NCI-H2171 treated with DMSO at 0.1 percent for 48 hours (cell line): ENCODE measurements at regions not wholly inside any gene's neighbourhood (a gene's known extent, or its start where the extent isn't known, plus 50 kb on each side); places are given as distances from the start of the nearest gene placed in this dataset.
A peak's percentile ranks its signal among the peaks of the same experiment; 100 is the strongest.

Experiments used
- DNase-seq: peaks from one replicate; lab custom pipeline; 2025; lab: John Stamatoyannopoulos, UW

DNA sequence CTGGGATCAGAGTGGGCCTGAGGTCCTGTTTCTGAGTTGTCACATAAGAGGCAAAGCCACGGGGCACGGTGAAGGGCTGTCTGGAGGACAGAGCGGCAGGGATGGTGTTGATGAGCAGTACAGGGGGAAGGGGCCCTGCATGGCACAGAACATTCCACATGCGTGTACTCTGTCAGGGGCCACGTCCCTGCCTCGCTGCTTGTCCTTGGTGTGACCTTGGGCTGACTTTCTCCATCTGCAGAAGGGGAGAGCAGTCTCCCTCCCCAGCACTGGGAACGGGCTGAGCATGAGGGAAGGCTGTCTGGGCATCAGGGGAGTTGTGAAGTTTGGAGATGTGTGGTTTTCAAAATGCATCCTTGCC, 71.5 kb upstream of the GSE1 start:
- DNase-seq = no peak

DNA sequence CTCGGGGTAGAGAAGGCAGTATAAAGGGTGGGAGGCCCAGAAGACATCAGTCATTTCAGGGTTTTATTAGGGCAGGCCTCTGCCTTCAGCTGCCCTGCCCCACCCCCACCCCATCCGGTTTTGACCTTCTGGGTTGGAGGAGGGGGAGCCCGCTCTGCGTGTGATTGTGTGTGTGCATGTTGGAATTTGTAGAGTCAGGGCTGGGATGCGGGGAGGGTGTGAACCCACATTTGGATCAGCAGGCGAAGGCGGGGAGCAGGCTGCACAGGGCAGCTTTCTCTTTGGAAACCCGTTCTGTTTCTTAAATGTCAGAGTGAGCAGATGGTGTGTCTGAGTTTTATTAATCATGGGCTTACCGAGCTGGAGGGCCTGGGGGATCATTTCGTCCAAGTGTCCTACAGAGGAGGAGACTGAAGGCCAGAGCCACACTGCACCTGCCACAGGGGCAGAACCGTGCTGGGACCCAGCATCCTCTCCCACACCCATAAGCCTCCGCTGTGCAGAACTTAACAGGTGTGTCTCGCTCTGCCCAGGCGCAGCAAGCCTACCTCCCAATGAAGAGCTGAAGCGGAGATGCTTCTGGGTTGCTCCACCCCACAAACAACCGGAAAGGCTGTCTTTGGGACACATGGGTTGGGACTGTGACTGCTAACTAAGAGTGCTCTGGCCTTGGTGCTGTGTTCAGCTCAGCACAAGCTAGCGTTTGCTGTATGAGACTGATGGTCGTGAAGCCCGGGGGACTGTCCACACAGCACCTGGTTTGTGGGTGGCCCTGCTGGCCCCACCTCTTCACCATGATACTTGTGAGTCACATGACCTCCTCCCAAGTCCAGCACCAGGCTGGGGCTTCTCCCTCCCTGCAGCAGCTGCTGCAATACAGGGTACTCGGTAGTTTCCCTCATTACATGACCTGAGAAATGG, 70.9 kb upstream of the GSE1 start:
- peak; percentile 81 for DNase-seq

DNA sequence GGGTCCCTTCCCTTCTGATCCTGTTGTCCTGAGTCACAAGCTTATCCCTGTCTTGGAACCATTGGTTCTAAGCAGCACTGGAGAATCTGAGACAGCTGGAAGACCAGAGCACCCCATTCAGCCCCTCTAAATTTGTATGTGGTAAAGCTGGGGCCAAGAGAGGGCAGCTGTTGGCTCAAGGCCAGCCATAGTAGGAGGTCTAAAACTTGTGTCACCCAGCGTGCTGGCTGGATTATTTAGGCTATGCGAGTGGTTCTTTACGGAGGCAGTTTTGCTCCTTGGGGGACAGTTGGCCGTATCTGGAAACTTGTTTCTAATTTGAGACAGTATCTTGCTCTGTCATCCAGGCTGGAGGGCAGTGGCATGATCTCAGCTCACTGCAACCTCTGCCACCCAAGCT, 69.6 kb upstream of the GSE1 start:
- DNase-seq = no peak

DNA sequence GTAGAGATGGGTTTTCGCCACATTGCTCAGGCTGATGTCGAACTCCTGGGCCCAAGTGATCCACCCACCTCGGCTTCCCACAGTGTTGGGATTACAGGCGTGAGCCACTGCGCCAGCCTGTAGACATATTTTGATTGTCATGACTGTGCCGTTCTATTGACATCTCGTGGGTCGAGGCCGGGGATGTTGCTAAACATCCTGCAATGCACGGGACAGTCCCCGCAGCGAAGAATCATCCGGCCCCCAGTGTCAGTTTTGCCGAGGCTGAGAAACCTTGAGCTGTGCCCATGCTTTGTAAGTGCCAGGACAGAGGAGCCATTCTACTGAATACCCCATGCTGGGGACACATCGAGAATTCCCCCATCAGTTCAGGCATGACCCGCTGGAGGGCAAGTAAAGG, 69.1 kb upstream of the GSE1 start:
- DNase-seq = no peak

DNA sequence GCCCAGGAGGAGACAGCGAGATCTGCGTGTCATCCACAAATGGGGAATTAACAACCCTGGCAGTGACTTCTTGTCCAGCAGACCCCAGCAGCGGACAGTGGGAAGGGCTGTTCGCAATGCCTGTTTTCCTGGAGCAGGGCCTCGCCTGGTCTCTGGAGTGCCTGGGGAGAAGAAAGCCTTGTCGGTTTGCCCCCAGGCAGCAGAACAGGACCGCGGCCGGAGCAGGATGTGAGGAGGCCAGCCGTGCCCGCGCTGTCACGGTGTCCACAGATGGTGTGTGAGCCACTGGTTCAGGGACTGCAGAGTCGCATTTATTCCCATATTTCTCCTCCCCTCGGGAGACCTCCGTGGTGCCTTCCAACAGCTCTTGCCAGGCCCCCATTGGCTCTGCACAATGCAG, 68.5 kb upstream of the GSE1 start:
- no peak for DNase-seq

DNA sequence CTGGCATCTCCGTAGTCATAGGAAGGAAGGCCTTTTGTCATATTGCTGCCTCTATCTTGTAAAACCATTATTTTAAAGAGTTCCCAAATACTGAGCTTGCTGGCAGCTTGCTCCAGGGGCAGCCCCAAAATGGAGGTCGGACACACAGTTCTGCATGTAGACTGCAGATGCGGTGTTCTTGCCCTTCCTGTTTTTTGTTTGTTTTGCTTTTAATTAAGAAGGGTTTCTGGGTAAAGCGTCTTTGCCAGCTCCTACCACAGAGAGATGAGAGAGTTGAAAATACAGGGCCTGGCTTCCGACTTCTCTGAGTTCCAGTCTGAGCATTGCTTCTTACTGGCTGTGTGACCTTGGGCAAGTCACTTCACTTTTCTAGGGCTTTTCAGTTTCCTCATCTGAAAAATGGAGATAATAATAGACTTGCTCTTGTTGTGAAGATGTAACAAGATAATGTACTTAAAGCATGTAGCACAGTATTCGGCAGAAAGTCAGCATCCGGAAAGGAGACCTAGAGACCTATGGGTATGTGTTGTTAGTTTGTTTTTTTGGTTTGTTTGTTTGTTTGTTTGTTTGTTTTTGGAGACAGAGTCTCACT, 67.8 kb upstream of the GSE1 start:
- no peak for DNase-seq

DNA sequence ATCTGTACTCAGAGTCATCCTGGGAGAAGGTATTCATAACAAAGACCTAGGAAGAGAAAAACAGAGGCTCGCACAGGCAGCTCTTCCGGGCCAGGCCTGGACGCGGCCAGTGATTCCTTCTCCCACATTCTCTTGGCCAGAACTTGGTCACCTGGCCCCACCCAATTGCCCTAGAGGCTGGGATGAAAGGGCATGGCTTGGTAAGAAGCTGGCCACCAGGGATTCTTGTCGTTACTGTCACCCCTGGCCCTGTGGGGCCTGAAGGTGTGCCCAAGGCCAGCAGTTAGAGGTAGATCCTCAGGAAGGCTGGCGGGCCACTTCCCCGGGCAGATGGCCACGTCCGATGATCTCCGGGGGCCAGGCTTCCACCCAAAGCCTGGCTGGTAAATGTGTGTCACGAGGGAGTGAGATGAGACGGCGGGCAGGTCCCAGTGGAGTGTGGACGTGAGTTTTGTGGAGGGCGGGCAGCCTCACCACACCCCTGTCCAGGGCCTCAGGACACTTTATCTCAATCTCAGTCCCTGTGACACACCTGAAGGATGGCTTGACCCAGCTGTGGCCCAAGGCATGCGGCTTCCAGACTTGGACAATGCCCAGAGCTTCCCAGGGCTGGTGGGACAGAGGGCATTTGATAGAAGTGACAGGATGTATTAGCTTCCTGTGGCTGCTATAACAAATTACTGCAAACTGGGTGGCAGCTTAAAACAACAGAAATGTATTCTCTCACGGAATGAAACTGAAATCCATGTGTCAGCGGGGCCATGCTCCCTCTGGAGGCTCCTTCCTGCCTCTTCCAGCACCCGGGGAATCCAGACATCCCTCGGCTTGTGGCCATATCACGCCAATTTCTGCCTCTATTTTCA, 66.3 kb upstream of the GSE1 start:
- no peak for DNase-seq

DNA sequence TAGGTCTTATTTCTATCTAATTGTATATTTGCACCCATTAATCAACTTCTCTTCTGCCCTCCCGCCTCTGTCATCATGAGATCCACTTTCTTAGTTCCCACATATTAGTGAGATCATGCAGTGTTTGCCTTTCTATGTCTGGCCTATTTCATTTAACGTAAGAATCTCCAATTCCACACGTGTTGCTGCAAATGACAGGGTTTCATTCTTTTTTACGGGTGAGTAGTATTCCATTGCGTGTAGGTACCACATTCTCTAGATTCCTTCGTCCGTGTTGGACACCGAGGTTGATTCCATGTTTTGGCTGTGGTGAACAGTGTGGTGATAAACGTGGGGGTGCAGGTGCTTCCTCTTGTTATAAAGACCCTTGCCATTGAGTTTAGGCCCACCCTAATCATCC, 64.7 kb upstream of the GSE1 start:
- DNase-seq = no peak

DNA sequence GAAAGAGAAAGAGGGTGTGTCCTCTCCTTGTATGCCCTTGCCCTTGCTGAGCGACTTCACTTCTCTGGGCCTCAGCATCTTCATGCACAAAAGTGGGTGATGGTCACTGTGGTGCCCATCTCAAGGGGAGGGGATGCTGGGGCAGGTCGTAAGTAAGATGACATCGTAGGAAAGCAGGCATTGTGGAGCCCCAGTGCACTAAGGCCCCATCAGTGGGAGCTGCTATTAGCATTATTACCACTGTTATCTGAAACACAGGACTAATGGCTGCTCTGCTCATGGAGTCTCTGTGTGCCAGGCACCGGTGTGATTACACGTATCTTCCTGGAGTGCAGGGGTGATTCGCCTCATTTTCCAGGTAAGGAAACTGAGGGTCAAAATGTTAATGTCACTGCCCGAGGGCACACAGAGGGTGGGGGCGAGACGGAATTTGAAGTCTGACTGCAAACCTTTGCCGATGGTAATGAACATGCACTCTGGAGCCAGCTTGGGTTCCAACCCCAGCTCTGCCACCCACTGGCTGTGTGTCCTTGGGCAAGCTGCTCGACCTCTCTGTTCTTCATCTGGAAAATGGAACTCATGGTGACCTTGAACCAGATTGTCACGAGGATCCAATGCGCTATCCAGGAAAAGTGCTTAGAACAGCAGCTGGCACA, 63.2 kb upstream of the GSE1 start:
- DNase-seq = no peak

DNA sequence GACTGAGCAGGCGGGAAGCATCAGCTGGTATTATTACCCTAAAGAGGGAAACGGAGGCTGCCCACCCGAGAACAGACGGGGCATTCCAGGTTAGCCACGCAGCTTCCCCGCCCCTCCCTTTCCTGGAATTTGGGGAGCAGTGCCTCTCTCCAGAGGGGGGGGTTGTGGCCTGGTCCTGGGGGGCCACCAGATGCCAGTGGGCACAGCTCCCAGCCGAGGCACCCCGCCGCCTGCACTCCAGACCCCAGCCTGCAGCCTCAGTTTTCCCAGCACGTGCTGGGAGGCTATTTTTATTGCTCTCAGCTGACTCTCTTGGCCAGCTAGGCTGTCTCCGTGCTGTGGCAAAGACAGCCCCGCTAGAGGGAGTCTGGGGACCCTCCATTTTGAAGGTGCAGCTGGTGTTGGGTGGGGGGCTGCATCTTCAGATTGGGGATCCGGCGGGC, 62.7 kb upstream of the GSE1 start:
- DNase-seq = no peak

DNA sequence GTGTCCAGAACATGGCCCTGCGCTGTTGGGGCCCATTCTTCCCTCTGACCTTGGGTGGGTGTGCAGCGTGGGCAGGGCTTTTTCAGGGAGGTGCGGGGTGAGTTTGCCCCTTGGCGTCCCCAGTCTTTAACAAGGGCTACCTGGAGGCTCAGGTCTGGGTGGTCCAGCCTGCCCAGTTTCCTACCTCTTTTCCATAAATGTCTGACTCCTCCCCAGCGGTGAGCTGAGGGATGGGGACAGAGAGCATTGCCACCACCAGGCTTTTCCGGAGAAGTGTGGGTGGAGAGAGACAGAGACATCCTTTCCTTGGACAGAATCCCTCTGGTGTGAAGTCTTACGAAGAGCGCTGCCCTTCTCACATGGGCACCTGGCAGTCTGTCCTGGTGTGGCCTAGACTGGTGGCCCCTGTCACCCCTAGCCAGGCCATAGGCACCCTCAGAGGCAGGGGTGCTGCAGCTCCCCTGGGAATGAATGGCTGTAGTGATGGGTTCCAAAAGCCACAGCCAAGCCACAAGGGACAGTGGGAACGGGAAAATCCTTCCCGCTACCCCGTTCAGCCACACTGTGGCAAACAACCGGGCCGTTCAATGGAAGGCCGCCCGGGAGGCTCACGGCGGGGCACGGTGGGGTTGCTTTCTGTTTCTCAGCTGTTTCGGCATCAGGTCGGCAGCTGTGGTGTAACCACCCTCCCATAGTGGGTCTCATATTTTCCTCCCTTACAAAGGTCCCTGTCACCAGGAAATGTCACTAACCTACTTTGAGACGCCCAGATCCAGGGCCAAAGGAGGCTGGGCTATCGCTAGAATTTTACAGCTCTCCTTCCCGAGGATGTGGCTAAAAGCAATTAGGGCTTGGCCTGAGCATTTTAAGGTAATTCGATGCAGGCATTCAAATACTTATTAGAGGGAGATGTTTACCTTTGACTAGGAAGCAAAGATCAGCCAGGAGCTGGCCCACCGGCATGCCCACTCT, 61.9 kb upstream of the GSE1 start:
- no peak for DNase-seq

DNA sequence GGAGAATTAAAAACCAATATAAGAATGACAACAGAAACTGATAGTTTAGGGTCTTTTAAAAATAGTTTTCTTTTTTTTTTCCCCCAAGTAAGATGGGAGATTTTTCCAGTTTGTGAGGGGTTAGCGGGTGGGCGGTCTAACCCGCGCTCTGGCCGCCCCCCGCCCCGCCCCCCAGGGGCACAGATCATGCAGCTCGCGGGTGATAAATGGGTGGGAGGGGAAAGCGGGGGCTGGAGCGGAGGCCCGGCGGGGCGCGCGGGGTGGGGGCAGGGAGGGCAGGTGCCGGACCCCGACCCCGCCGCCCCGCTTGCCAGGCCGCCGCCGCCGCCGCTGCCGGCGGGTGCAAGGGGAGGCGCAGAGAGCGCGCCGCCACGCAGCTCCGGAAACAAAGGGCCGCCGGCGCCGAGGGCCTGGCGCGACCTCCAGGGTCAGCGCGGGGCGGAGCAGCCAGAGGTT, 60.1 kb upstream of the GSE1 start:
- no peak for DNase-seq

DNA sequence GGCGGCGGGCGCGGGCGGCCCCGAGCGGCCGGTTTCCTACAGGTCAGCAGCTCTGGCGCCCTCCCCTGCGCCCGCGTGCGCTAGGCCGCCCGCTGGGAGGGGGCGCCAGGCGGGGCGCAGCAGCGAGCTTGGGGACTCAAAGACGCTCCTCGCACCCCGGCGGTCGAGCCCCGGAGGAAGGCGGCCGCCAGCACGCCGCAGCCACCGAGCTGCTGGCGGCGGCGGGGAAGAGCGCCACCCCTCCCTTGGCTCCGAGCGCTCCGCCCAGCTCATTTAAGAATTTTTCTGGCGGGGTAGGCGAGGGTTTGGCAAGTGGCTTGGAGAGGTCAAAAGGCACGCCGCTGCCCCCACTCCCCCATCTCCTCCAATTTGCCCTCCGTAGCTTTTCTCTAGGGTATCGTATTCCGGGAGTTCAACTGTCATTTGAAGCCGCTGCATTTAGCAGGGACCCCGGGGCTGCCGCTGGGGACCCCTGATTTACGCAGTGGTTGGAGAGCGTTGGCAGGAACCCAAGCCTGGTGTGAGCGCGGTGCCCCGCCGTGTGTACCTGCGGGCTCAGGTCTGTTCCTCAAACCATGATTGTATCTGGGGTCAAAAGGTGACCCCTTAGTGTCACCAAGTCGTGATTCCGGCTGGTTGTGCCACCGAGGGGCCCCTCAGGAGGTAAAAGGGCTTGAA, 59.5 kb upstream of the GSE1 start:
- DNase-seq = peak; percentile 73

DNA sequence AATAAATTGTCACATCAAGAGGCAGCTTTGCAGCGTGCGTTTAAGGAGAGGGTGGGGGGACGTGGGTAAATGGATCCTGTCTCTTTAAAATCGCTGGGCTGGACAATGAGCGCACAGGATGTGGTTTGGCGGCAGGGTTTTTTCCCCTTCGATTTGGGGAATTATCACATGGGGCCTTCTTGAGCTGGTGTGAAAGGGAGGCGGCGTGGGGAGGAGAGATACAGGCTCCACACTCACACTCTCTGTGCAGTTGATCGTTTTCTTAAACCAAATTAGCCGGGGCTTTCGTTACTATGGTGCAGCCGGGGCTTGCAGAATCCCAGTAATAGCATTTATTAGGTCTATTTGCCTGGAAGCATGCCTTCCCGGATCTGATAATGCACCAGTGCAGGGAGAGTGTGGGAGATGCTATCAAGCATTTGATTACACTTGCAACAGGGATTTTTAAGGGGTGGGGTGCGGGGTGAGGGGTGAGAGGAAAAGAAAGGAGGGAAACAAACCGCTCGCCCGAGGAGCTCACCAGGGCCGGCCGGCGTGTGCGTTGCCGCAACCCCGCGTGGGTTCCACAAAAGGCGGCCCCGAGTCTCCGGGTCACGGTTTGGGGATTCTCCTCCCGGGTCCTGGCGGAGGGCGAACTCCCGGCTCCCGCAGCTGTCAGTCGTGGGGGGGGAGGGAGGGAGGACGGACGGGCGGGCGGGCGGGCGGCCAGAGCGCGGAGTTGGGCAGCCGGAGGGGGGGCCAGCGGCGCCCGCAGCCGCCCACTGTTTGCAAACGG, 58.8 kb upstream of the GSE1 start:
- no peak for DNase-seq

DNA sequence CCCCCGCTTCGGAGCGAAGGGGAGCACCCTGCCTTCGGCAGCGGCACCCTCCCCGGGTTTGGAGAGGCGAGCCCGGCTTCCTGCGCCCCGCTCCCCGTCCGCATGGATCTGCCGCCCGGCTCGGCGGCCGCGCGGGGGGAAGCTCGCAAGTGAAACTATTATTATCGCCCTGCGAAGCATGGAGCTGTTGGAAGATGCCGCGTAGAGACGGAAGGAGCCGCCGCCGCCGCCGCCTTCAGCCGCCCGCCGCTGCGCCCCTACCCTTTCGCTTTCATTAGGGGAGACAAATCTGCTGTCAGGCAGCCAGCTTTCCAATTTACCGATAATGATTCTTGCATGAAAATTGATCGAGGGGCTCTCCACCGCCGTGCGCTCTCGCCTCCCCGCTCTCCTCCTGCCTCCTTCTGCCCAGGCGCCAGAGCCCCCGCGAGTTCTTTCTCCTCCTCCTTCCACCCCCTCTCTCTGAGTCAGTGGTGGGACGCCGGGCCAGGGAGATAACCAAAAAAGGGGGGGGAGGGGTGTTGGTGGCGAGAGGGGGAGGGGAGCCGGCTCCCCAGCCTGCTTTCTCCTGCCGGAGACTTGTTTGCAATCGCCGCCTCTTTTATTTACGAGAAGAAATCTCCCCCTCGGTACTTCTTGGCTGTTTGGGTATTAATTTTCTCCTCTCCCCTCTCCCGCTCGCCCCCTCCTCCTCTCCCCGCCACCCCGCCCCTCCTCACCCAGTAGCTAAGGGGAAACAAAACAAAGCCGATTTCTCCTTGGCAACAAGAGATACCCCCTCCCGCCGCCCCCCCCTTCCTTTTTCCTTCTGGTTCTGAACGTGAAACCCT, 58.0 kb upstream of the GSE1 start:
- DNase-seq = peak; percentile 77

DNA sequence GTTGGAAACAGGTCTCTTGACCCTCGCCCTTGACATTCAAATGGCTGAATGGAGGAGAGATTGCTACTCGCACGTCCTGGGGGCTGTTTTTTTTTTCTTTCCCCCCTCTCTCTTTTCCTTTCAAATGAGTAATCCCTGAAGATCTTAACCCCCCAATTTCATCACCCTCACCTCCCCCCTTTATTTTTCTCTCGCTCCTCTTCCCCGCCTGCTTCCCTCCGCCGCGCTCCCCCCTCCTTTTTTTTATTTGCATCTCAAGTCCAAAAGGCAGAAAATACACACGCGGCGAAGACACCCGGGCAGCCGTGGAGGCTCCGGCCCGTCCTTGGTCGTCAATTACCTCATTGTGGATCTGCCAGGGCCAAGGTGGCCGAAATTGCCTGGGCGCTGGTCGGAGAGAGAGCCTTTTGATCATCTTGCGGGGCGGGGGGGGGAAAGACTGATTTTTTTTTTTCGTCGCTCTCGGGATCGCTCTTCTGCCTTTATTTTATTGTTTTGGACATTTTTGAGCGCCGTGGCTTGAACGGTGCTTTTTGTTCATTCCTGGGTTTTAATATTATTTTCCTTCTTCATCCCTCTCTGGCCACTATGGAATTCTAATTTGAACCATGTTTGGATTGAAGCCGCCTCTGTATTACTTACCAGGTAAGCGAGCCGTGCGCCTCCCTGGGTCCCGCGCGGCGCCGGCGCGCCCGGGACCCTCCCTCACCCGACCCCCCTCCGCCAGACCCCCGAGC, 57.2 kb upstream of the GSE1 start:
- peak; percentile 77 for DNase-seq

DNA sequence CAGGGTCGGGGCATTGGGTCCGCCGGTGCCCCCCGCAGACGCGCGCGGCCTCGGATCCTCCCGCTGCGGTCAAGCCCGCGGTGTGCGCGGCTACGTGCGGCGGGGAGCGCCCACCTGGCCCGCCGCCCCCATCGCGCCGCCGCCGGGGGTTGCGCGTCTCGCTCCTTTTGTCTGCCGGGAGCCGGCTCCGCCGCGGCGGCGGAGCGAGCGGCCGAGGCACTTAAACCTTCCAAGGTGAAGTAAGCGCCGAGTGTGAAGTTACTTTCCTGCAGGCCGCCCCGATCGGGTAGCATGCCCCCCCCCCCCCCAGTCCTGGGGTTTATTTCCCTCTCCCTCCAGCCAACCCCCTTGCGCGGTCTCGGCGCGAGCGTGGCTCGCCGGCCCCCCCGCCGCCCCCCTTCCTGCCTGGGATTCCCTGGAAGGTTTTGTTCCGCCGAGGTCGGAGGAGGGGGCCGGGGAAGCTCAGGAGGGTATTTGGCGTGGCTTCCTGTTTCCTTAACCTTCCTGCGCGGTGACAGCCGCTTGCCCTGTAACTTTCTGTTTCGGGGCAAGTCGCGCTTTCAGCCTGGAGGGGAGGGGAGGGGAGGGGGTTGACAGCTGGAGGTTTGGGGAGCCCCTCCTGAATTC, 56.6 kb upstream of the GSE1 start:
- peak; percentile 86 for DNase-seq
